Ecto neural progenitor cell (in vitro differentiated cells): ENCODE measurements at regions not wholly inside any gene's neighbourhood (a gene's known extent, or its start where the extent isn't known, plus 50 kb on each side); places are given as distances from the start of the nearest gene placed in this dataset.
"Not testable (repeated sequence)": the region's sequence is repeated elsewhere in the genome, so short reads cannot be mapped to it uniquely, and the experiment has no call there.

Source experiments
- DNase-seq: peaks from one replicate; pipeline ENCODE4 v3.0.0-alpha.2; 2018; ENCODE audit warnings: low spot score

- DNase-seq: not testable (repeated sequence)
Measured at GRCh38 chr17:27095821-27096220, 198.1 kb upstream of the WSB1 start.

GRCh38 chr17:27099266-27099665 lies 194.6 kb upstream of the WSB1 start:
- not testable (repeated sequence) for DNase-seq

- DNase-seq: not testable (repeated sequence)
Measured at GRCh38 chr17:27104605-27105221, 189.2 kb upstream of the WSB1 start.

DNA sequence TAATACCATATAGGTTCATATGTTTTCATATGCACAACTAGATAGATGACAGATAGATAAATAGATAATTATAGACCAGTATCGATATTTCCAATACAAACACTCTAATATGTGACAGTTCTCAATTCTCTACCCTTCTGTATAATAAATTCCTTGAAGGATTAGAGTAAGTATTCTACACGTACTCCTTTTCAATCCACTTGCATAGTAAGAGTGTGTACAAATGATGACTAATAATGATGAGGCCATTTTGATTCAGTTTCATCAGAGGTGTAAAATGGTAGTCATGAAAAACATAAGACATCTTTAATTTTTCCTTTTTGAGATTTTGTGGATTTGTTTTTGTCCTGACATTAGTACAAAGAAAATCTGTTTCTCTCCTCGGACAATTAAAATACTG lies 188.3 kb upstream of the WSB1 start:
- no peak for DNase-seq

DNA sequence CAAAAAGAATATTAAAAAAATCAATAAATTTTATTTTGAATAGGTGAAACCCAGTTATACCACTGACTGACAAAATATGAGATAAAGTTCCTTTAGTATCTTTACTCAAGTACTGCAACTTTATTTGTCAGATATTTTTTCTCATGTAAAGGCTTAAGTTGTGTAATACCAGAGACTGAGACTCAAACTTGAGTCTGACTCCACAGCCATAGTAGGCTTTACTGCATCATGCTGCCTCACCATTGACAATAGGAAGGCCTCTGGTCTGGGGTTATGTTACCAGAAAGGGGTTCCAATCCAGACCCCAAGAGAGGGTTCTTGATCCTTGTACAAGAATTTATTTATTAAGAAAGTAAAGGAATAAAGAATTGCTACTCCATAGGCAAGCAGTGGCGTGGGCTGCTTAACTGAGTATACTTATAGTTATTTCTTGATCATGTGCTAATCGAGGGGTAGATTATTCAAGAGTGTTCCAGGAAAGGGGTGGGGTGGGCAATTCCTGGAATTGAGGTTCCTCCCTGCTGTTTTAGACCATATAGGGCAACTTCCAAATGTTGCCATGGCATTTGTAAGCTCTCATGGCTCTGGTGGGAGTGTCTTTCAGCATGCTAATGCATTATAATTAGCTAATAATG lies 187.4 kb upstream of the WSB1 start:
- no peak for DNase-seq

GRCh38 chr17:27106982-27107360 lies 186.9 kb upstream of the WSB1 start:
- DNase-seq: no peak

DNA sequence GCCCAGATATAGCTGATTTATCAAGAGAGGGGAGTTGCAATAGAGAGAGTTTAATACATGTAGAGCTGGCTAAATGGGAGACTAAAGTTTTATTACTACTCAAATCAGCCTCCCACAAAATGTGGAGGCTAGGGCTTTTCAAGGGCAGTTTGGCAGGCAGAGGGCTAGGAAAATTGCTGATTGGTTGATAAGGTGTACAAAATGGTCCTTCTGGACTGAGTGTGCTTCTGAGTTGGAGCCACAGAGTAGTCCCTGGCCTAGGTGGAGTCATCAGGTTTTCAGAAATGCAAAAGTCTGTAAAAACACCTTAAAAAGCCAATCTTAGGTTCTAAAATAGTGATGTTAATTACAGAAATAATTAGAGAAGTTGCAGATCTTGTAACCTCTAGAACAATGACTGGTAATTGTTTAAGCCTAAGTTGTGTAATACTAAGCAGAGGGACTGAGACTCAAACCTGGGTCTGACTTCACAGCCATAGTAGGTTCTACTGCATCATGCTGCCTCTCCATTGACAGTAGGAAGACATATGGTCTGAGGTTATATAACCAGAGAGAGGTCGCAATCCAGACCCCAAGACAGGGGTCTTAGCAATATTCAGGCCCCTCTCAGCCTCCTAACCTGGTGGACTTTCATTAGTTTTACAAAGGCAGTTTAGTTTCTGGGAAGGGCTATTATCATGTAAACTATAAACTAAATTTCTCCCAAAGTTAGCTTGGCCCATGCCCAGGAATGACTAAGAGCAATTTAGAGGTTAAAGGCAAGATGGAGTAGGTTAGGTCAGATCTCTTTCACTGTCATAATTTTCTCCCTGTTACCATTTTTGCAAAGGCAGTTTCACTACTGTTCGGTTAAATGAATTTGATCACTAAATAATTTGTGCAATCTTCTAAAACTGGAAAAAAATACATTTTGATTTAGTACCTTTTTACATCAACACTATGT lies 186.3 kb upstream of the WSB1 start:
- not testable (repeated sequence) for DNase-seq

GRCh38 chr17:27109346-27109745 lies 184.6 kb upstream of the WSB1 start:
- DNase-seq: no peak

GRCh38 chr17:27153005-27153404 lies 140.9 kb upstream of the WSB1 start:
- no peak for DNase-seq

DNA sequence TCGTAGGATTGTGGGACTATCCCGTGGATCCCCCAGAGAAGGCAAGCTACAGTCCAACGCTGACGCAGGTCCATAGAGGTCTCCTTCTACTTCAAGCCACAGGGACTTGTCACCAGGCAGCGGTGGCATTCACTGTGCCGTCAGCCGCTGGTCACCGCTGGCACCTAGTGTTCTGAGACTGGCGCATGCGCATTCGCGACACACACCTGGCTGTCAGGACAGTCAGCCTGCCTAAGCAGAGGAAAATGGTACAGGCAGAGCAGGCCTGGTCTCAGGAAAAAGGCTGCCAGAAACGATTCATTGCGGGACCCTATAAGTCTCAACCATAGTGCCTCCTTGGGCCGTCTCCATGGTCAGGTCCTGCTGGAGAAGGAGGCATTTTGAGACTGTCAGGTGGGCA lies 138.0 kb upstream of the WSB1 start:
- DNase-seq: peak; percentile 28

GRCh38 chr17:27157297-27157696 lies 136.6 kb upstream of the WSB1 start:
- DNase-seq: no peak

DNA sequence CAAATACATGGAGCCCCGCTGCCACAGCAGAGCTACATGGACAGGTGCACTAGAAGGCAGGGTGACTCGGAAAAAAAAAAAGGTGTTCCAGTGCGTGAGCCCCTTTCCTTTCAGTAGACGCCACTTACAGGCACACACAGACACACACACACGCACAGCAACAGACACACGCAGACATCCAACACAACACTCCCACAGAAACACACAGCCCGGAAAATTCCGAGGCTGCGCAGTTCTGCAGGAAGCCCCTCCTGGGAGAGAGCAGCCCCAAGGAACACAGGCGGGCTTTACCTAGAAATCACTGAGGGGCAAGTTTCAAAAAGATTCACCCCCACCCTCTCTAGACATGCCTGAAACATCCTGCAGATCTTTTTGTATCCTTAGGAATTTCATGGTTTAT lies 136.0 kb upstream of the WSB1 start:
- DNase-seq: no peak

GRCh38 chr17:27158382-27158781 lies 135.5 kb upstream of the WSB1 start:
- no peak for DNase-seq

DNA sequence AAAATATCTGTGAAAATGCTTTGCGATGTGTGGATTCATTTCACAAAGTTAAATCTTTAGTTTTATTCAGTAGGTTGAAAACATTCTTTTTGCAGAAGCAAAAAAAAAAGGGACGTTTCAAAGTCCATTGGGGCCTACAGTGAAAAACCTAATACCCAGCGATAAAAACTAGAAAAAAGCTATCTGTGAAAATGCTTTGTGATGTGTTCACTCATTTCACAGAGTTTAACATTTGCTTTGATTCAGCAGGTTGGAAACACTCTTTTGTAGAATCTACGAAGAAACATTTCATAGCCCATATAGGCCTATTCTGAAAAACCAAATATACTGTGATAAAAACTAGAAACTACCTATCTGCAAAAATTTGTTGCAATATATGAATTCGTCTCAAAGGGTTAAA lies 113.6 kb upstream of the WSB1 start:
- no peak for DNase-seq

GRCh38 chr17:27181379-27181925 lies 112.5 kb upstream of the WSB1 start:
- not testable (repeated sequence) for DNase-seq

GRCh38 chr17:27181935-27182334 lies 112.0 kb upstream of the WSB1 start:
- no peak for DNase-seq

- not testable (repeated sequence) for DNase-seq
Measured at GRCh38 chr17:27197505-27197904, 96.4 kb upstream of the WSB1 start.

DNA sequence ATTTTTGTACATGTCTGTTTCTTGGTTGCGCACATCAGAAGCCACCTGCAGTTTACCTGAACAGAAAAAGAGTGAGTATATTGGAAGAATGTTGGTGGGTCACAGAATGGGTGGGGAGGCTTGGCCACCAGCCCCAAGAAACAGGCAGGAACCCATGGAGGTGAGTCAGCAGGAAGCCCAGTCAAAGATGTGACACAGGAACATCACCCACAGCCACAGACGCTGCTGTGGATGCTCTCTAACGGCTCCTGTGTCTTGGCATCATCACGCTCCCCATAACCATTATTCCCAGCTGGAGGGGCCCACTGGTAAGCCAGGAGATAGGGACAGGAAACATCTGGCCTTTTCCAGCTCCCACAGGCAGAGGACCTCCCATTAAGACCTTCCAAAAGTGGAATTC lies 94.0 kb upstream of the WSB1 start:
- DNase-seq: no peak

DNA sequence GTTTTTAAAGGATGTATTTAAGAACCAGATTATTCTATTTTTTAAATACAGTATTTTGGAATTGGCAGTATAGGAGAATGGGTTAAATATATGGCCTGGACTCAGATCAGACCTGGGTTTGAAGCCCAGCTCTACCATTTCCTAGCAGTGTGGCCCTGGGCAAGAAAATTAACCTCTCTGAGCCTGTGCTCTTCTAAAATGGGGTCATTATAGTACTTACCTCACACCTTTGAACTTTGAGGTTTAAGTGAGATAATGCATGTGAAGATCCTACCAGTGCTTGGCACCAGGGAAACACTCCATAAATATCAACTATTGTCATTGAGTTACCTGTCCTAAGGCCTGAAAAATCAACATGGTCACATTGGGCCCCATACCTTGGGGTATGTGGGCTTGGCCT lies 93.4 kb upstream of the WSB1 start:
- no peak for DNase-seq

DNA sequence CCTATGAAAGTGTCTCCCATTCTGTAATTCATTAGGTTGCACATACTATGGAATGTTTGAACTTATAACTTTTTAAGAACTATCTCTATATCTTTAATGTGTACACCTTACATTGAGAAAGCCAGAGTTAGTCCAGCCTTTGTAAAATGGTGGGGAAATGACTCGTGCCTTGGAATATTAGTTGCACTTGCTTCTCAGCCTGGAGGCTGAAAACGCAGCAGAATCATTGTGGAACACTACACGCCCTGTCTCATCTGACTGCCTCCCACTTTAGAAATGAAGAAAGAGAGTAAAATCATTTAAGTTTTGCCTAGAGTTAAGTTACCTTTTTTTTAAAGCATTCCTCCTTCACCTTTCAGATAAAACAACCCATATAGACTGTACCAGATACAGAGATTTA lies 90.7 kb upstream of the WSB1 start:
- DNase-seq: no peak

DNA sequence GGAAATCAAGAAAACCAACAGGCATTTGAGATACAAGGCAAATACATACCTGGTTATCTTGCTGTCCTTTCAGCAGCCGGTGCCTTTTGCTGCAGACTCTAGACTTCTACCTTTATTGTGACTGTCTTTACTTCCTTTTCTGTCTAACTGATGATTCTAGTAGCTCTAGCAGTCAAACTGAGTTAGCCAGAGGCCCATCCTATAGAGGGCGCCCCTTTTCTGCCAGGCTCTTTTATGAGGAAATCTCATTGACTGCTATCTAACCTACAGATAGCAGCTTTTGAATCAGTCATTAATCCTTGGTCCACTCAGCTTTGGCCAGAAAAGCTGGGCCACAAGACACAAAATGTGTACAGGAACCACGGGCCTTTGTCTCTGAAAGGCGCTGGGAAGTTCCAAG lies 87.5 kb upstream of the WSB1 start:
- DNase-seq: no peak

DNA sequence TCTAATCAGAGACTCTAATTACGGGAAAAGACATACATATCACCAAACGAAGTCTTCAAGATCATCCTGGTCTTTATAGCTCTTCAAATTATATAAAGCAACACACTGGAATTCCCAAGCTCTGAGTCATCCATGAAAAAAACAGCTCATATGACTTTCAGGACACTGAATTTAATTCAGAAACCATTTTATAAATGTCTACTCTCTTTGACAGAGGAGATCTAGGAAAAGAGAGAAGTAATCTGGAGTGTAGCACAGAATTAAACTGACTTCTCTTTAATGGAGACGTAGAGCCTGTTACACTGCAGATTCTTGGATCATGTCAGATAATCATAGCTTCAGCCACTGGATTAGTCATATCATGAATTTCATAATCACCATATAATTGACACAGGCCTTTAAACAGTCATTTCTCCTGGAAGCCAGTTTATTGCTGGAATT lies 86.8 kb upstream of the WSB1 start:
- no peak for DNase-seq

DNA sequence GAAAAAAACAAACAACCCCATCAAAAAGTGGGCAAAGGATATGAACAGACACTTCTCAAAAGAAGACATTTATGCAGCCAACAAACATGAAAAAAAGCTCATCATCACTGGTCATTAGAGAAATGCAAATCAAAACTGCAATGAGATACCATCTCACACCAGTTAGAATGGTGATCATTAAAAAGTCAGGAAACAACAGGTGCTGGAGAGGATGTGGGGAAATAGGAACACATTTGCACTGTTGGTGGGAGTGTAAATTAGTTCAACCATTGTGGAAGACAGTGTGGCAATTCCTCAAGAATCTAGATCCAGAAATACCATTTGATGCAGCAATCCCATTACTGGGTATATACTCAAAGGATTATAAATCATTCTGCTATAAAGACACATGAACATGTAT lies 85.5 kb upstream of the WSB1 start:
- not testable (repeated sequence) for DNase-seq
